HG02885 (cell line): ENCODE measurements at regions not wholly inside any gene's neighbourhood (a gene's known extent, or its start where the extent isn't known, plus 50 kb on each side); places are given as distances from the start of the nearest gene placed in this dataset.
"Not testable (repeated sequence)": the region's sequence is repeated elsewhere in the genome, so short reads cannot be mapped to it uniquely, and the experiment has no call there.

Source experiments
- ATAC-seq: cut with Tn5 transposase; IDR thresholded peaks from one replicate; pipeline ENCODE4 v1.9.1; 2021; ENCODE audit warnings: mild to moderate bottlenecking; ENCODE audit not compliant: unreplicated experiment, poor library complexity

GRCh38 chr4:173475751-173476150 is 54.3 kb downstream of the HAND2 start:
- ATAC-seq, result no peak

GRCh38 chr4:173469622-173470021 is 60.4 kb downstream of the HAND2 start:
- no peak for ATAC-seq

GRCh38 chr4:173468314-173468713 is 61.7 kb downstream of the HAND2 start:
- ATAC-seq, result no peak

DNA sequence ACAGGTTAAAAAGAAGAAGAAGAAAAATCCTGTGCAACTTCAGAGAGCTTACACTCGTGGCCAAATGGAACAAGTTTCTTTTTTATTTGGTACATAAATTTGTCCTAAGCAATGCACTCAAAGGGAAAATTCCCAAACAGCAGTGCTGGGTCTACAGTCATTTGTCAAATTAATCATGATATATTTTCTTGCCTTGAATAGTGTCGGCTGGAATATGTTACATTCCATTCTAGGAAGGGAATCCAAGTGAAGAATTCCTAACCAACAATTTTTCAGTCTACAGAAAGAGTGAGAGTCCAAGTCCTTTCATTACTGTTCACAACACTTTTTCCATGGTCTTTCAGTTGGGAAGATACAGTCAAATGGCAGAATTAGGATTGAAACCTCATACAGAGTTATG is 63.9 kb downstream of the HAND2 start:
- no peak for ATAC-seq

DNA sequence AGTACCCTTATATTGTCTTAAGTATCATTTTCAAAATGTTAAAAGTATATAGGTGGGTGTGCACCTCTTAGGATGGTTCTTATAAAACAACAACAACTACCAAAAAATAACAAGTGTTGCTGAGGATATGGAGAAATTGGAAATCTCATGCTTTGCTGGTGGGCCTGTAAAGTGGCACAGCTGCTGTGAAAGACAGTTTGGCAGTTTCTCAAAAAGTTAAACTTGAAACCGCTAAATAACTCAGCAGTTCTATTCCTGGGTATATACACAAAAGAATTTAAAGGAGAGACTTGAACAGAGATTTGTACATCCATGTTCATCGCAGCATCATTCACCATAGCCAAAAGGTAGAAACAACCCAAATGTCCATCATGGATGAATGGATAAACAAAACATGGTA is 65.5 kb downstream of the HAND2 start:
- no peak for ATAC-seq

DNA sequence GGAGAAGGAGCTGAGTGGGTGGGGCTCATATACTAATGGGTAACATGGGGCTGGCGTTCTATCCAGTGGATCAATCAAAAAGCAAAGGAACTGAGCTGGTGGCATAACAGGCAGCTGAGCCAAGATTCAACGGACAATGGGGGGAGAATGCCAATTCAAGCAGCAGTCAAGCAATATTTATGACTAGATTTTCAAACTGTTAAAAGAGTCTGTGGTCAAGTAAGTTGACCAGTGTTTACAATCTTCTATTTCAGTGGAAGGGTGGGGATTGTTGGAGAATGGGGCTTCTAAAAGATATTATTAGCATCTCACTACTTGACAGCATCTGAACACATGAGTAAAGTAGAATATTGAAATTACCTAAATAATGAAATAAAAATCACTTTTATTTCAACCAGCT is 64.9 kb upstream of the SCRG1 start:
- no peak for ATAC-seq

DNA sequence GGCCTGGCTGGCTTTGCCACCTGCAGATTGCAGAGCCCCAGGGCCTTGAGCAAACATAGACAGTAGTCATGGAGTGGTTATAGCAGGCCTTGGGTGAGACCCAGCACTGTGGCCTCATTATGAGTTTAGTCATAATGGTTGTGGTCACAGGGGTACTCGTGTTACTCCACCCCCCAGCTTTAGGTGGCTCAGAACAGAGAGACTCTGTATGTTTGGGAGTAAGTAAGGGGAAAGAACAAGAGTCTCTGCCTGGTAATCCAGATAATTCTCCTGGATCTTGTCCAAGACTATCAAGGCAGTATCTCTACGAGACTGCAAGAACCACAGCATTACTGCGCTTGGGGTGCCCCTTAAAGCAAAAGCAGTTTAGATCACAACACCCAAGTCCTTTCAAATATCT is 62.3 kb upstream of the SCRG1 start:
- no peak for ATAC-seq

DNA sequence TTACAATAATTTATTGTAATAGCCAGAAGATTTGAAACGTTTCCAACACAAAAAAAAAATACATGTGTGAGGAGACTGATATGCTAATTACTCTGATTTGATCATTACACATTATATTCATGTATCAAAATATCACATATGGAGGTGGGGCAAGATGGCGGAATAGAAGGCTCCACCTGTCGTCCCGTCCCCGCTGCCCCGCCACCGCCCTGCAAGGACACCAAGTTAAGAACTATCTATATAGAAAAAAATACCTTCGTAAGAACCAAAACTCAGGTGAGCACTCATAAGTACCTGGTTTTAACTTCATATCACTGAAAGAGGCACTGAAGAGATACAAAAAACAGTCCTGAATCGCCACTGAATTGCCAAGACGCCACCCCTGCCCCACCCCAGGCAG is 60.9 kb upstream of the SCRG1 start:
- no peak for ATAC-seq

- no peak for ATAC-seq
Observed at GRCh38 chr4:173457893-173458292, 59.0 kb upstream of the SCRG1 start.

GRCh38 chr4:173451435-173451834 is 52.5 kb upstream of the SCRG1 start:
- not testable (repeated sequence) for ATAC-seq

DNA sequence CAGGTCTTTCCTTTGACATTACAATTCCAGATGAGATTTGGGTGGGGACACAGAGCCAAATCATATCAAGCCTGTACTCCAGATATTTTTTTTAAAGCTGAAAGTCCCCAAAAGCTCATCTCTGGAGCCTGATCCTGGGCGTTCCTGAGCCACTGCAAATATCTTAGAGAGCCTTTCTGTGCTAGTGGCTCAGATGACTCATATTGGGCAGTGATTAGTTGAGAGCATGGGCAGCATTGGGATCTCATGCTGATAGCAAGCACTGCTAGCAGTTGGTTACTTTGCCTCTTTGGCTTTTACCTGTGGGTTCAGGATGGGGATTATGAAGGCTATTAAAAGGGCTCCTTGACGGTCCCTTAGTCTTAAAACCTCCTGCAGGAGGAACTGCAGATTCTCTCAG is 51.4 kb upstream of the SCRG1 start:
- no peak for ATAC-seq

DNA sequence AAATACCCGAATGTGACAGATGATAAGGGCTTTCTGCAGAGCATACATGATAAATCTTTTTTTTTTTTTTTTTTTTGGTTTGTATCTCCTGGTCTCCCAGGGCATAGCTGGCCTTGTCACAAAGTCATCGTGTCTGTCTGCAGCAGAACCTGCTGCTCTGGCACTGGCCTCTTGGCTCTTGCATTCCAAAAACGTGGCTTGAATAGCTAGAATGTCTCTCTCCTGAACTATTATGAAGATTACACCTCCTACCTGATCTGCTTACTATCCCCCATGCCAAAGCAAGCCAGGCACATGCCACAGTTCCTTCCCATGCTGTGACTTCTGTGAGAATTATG is 50.4 kb upstream of the SCRG1 start:
- no peak for ATAC-seq

GRCh38 chr4:173448608-173449379 is 49.9 kb upstream of the SCRG1 start:
- ATAC-seq, result peak; percentile 78
